Thymus (tissue), 11 donors: ENCODE measurements at regions not wholly inside any gene's neighbourhood (a gene's known extent, or its start where the extent isn't known, plus 50 kb on each side); places are given as distances from the start of the nearest gene placed in this dataset.
A peak's percentile ranks its signal among the peaks of the same experiment; 100 is the strongest.

Experiments used
- DNase-seq, 9 donors: peaks; one replicate each; pipeline ENCODE4 v3.0.0-alpha.2; 2013; ENCODE audit warnings: low spot score in 9 of 9, low read depth in 6 of 9, missing footprints in 1 of 9
- H3K27ac ChIP-seq, 2 donors: one replicate each; pipeline ENCODE4 v1.5.1; 2013; ENCODE audit warnings: control low read depth in 1 of 2, low read depth in 1 of 2, low read length in 1 of 2, mild to moderate bottlenecking in 1 of 2, moderate library complexity in 1 of 2
- H3K27me3 ChIP-seq, 2 donors: one replicate each; pipeline ENCODE4 v1.5.1; 2013; ENCODE audit warnings: low read length in 1 of 2; ENCODE audit not compliant: control insufficient read depth in 2 of 2, insufficient read depth in 1 of 2
- H3K36me3 ChIP-seq, 2 donors: one replicate each; pipeline ENCODE4 v1.5.1; 2013; ENCODE audit warnings: low read length in 1 of 2, mild to moderate bottlenecking in 1 of 2, moderate library complexity in 1 of 2; ENCODE audit not compliant: control insufficient read depth in 2 of 2, insufficient read depth in 2 of 2
- H3K4me1 ChIP-seq, 2 donors: one replicate each; pipeline ENCODE4 v1.5.1; 2013; ENCODE audit warnings: low read length in 2 of 2; ENCODE audit not compliant: control insufficient read depth in 2 of 2, insufficient read depth in 2 of 2
- H3K4me3 ChIP-seq, 2 donors: one replicate each; pipeline ENCODE4 v1.5.1; 2013; ENCODE audit warnings: low read length in 2 of 2, control low read depth in 1 of 2, mild to moderate bottlenecking in 1 of 2
- H3K9me3 ChIP-seq, 2 donors: one replicate each; pipeline ENCODE4 v1.5.1; 2013; ENCODE audit warnings: low read length in 1 of 2, mild to moderate bottlenecking in 1 of 2; ENCODE audit not compliant: control insufficient read depth in 2 of 2, insufficient read depth in 1 of 2
- whole genome bisulfite sequencing: extraction: QIAGEN DNeasy Blood & Tissue Kit; methylation state at CpG from one replicate; pipeline ENCODE4 v1.1.7; 2013; 5-methylcytosine and 5-hydroxymethylcytosine counted together
- donor health status: healthy.

- no peak for DNase-seq
- no peak overlapping the region for H3K27ac ChIP-seq
Measured at GRCh38 chr5:96258692-96259091, 174.4 kb downstream of the PCSK1 start.

GRCh38 chr5:96257904-96258303 is 175.1 kb downstream of the PCSK1 start:
- DNase-seq = no peak
- H3K36me3 ChIP-seq = no peaks in the 10 kb centered on the region
- no peaks in the 10 kb centered on the region for H3K27me3 ChIP-seq
- no peak overlapping the region for H3K27ac ChIP-seq
- H3K9me3 ChIP-seq = no peaks in the 10 kb centered on the region
- no peak overlapping the region for H3K4me3 ChIP-seq
- no peaks in the 10 kb centered on the region for H3K4me1 ChIP-seq
- WGBS = 91% methylated on average over 2 of the region's 2 CpGs

More at GRCh38 chr5:96258692-96259091, 174.4 kb downstream of the PCSK1 start:
- Histone ChIP-seq H3K36me3 (no peaks in the 10 kb centered on the region), H3K27me3 (no peaks in the 10 kb centered on the region), H3K9me3 (no peaks in the 10 kb centered on the region), H3K4me3 (no peak overlapping the region), H3K4me1 (no peaks in the 10 kb centered on the region)

GRCh38 chr5:96256795-96257470 is 176.1 kb downstream of the PCSK1 start:
- DNase-seq = peak in 1 of 9 donors; percentile 15
- 93% methylated on average over 5 of the region's 5 CpGs for WGBS
- Histone ChIP-seq H3K27ac (no peak overlapping the region), H3K4me3 (no peak overlapping the region), H3K27me3 (no peaks in the 10 kb centered on the region), H3K9me3 (no peaks in the 10 kb centered on the region), H3K4me1 (no peaks in the 10 kb centered on the region), H3K36me3 (no peaks in the 10 kb centered on the region)

GRCh38 chr5:96254980-96255691 is 177.9 kb downstream of the PCSK1 start:
- WGBS = 82% methylated on average over 5 of the region's 5 CpGs
- H3K27ac ChIP-seq = no peak overlapping the region
- DNase-seq = no peak
- no peaks in the 10 kb centered on the region for H3K9me3 ChIP-seq
- H3K4me3 ChIP-seq = no peak overlapping the region
- no peaks in the 10 kb centered on the region for H3K36me3 ChIP-seq
- H3K27me3 ChIP-seq = no peaks in the 10 kb centered on the region
- no peaks in the 10 kb centered on the region for H3K4me1 ChIP-seq

GRCh38 chr5:96253140-96253539 is 179.9 kb downstream of the PCSK1 start:
- WGBS = 89% methylated on average over 2 of the region's 2 CpGs
- H3K4me1 ChIP-seq = no peaks in the 10 kb centered on the region

GRCh38 chr5:96252596-96252995 is 180.5 kb downstream of the PCSK1 start:
- H3K4me1 ChIP-seq = no peaks in the 10 kb centered on the region
- no peak overlapping the region for H3K27ac ChIP-seq
- no peaks in the 10 kb centered on the region for H3K27me3 ChIP-seq
- 87% methylated on average over 4 of the region's 4 CpGs for whole genome bisulfite sequencing
- H3K4me3 ChIP-seq = no peak overlapping the region
- no peaks in the 10 kb centered on the region for H3K36me3 ChIP-seq
- no peaks in the 10 kb centered on the region for H3K9me3 ChIP-seq
- no peak for DNase-seq

More at GRCh38 chr5:96253140-96253539, 179.9 kb downstream of the PCSK1 start:
- Histone ChIP-seq H3K36me3 (no peaks in the 10 kb centered on the region), H3K4me3 (no peak overlapping the region), H3K27me3 (no peaks in the 10 kb centered on the region), H3K27ac (no peak overlapping the region), H3K9me3 (no peaks in the 10 kb centered on the region)
- no peak for DNase-seq

GRCh38 chr5:96250782-96251181 is 182.3 kb downstream of the PCSK1 start:
- DNase-seq = no peak
- WGBS = 89% methylated on average over 2 of the region's 2 CpGs
- no peaks in the 10 kb centered on the region for H3K4me1 ChIP-seq
- H3K27me3 ChIP-seq = no peaks in the 10 kb centered on the region
- no peak overlapping the region for H3K4me3 ChIP-seq
- H3K36me3 ChIP-seq = no peaks in the 10 kb centered on the region
- H3K27ac ChIP-seq = no peak overlapping the region
- no peaks in the 10 kb centered on the region for H3K9me3 ChIP-seq

- H3K36me3 ChIP-seq = no peaks in the 10 kb centered on the region
- no peak for DNase-seq
- H3K27me3 ChIP-seq = no peaks in the 10 kb centered on the region
- no peaks in the 10 kb centered on the region for H3K9me3 ChIP-seq
- H3K27ac ChIP-seq = peak overlapping the region in 1 of 2 donors; percentile 10
- H3K4me1 ChIP-seq = no peaks in the 10 kb centered on the region
- 95% methylated on average over 3 of the region's 3 CpGs for WGBS
- H3K4me3 ChIP-seq = no peak overlapping the region
Measured at GRCh38 chr5:96248131-96248530, 184.9 kb downstream of the PCSK1 start.

GRCh38 chr5:96247708-96248107 is 185.3 kb downstream of the PCSK1 start:
- Histone ChIP-seq H3K4me1 (no peaks in the 10 kb centered on the region), H3K9me3 (no peaks in the 10 kb centered on the region), H3K36me3 (no peaks in the 10 kb centered on the region), H3K4me3 (no peak overlapping the region), H3K27me3 (no peaks in the 10 kb centered on the region), H3K27ac (peak overlapping the region in 1 of 2 donors; percentile 10)
- 82% methylated on average over 2 of the region's 2 CpGs for WGBS
- no peak for DNase-seq
